ENCODE measurements at regions not wholly inside any gene's neighbourhood (a gene's known extent, or its start where the extent isn't known, plus 50 kb on each side); places are given as distances from the start of the nearest gene placed in this dataset.

DNA sequence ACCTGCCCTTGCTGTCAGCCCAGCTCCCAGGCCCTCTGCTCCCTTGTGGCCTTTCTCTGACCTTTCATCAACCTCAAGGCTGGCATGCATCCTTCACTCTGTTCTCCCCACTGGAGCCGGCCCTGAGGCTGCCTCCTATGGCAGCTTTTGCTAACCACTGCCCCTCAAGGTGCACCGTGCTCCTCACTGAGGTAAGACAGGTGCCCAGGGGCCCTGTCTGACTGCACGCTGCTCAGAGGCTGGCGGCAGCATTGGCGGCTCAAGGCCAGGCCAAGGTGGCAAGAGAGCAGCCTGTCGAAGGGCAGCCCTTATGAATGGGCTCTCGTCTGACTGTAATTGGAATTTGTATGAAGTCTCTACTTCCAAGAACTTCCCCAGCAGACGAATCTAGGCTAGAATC is 172.6 kb downstream of the ZNF248 start:
- no peak for DNase-seq
- no peaks in the 10 kb centered on the region for H3K27me3 ChIP-seq
- intact Hi-C loops (cut with DNase I): no loop called here
- no peak for TF ChIP-seq POLR2A (IDR thresholded peaks at IDR 0.05)
- TF ChIP-seq, protein P1, sequence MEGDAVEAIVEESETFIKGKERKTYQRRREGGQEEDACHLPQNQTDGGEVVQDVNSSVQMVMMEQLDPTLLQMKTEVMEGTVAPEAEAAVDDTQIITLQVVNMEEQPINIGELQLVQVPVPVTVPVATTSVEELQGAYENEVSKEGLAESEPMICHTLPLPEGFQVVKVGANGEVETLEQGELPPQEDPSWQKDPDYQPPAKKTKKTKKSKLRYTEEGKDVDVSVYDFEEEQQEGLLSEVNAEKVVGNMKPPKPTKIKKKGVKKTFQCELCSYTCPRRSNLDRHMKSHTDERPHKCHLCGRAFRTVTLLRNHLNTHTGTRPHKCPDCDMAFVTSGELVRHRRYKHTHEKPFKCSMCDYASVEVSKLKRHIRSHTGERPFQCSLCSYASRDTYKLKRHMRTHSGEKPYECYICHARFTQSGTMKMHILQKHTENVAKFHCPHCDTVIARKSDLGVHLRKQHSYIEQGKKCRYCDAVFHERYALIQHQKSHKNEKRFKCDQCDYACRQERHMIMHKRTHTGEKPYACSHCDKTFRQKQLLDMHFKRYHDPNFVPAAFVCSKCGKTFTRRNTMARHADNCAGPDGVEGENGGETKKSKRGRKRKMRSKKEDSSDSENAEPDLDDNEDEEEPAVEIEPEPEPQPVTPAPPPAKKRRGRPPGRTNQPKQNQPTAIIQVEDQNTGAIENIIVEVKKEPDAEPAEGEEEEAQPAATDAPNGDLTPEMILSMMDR (IDR thresholded peaks at IDR 0.05): no peak
- 22 to 59% methylated on average over 3 of the region's 8 CpGs for WGBS, 2 donors
- H3K27ac ChIP-seq: no peak overlapping the region
- no peaks in the 10 kb centered on the region for H3K36me3 ChIP-seq
- no peaks in the 10 kb centered on the region for H3K4me1 ChIP-seq
- H3K4me3 ChIP-seq: no peak overlapping the region
- H3K9me3 ChIP-seq: peaks cover 0 to 70% (median 25%) of the 10 kb centered on the region in 3 donors

DNA sequence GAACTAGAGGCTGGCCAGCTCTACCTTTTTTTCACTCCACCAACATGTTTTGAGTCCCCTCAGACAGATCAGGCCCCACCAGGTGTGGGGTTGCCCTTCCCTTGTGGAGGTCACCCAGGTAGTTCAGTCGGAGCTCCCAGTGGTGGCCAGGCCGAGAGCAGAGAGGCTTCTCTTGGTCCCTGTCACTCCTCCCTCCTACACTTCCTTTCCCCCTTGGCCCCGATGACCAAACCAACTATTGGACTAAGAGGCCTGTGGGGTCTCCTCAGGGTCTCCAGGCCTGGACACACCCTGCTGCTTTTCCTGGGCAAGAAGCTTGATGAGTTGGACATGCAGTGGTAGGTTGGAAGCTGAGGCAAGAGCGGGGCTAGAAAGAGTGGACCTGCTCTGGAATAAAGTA is 174.8 kb downstream of the ZNF248 start:
- DNase-seq: no peak
- H3K27me3 ChIP-seq: no peaks in the 10 kb centered on the region
- WGBS, 2 donors: 83 to 89% methylated on average over 1 to 4 of the region's 4 CpGs
- intact Hi-C loops (cut with DNase I): no loop called here
- no peak overlapping the region for H3K4me3 ChIP-seq
- peaks cover 0 to 78% (median 31%) of the 10 kb centered on the region in 3 donors for H3K9me3 ChIP-seq
- no peaks in the 10 kb centered on the region for H3K4me1 ChIP-seq
- no peak overlapping the region for H3K27ac ChIP-seq
- TF ChIP-seq POLR2A (IDR thresholded peaks at IDR 0.05): no peak
- TF ChIP-seq, protein P1 (IDR thresholded peaks at IDR 0.05): no peak
- H3K36me3 ChIP-seq: no peaks in the 10 kb centered on the region

DNA sequence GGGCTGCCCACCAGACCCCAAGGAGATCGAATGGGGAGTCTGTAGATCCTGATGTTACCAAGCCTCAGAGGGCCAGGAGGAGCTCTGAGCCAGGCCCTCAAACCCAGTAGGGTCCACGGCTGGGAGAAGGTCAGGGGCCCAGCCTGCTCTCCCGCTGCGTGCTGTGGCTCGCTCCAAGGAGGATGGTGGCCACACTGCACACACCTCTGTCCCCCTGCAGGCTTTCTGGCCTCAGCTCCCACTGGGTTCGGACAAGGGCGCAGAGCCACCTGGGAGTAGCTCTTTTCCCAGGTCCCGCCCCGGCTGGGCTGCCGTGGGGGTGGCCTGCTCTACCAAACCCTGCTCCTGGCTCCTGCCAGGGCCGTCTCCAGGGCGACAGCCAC is 175.8 kb downstream of the ZNF248 start:
- WGBS, 2 donors: 64 to 83% methylated on average over 3 to 5 of the region's 12 CpGs
- H3K27ac ChIP-seq: no peak overlapping the region
- H3K27me3 ChIP-seq: no peaks in the 10 kb centered on the region
- no peak for TF ChIP-seq POLR2A (IDR thresholded peaks at IDR 0.05)
- TF ChIP-seq, protein P1 (IDR thresholded peaks at IDR 0.05): no peak
- DNase-seq: no peak
- intact Hi-C loops (cut with DNase I): no loop called here
- no peaks in the 10 kb centered on the region for H3K36me3 ChIP-seq
- peaks cover 0 to 68% (median 27%) of the 10 kb centered on the region in 3 donors for H3K9me3 ChIP-seq
- H3K4me3 ChIP-seq: no peak overlapping the region
- H3K4me1 ChIP-seq: no peaks in the 10 kb centered on the region

DNA sequence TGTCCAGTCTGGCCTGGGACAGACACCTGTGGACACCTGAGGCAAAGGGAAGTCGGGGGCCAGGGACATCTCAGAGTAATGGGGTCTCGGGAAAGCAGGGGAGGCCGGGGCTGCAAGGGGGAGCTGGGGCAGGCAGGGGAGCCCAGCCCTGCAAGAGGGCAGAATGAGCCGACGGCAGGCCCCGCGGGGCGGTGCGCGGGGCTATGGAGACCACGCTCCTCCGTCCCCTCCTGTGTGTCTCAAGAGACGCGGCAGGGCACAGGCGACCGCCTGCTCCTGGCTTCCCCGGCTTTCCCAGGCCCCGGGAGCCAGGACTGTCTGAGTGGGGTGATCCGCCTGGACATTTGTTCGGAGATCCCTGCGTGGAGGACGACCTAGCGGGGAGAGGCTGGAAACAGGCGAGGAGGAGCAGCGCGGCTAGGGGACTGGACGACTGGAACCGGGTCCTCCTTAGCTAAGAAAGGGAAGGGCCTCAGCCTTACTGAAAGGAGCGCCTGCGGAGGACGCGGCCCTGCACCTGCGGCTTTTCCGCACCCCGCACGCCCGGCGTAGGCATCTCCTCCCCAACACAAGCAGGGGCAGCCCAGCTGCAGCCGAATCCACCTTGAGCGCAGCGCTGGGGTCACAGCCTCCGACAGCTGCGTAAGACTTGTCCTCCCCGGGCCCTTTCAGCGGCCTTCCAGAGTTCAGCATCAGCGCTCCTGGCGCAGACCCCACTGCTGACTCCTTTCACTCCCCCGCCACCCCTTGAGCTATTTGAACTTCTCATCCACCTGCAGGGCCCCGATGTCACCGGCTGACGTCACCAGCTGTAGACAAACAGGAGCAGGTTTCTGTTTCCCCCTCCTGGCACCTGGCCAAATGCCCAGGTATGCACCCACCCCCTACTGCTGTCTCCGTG is 176.4 kb downstream of the ZNF248 start:
- Histone ChIP-seq H3K9me3 (peaks cover 0 to 61% (median 24%) of the 10 kb centered on the region in 3 donors), H3K36me3 (no peaks in the 10 kb centered on the region), H3K27me3 (no peaks in the 10 kb centered on the region), H3K4me3 (no peak overlapping the region), H3K4me1 (no peaks in the 10 kb centered on the region), H3K27ac (no peak overlapping the region)
- TF ChIP-seq, protein P1 (IDR thresholded peaks at IDR 0.05): no peak
- 85 to 90% methylated on average over 22 to 31 of the region's 52 CpGs for WGBS, 2 donors
- intact Hi-C loops (cut with DNase I): no loop called here
- no peak for DNase-seq

DNA sequence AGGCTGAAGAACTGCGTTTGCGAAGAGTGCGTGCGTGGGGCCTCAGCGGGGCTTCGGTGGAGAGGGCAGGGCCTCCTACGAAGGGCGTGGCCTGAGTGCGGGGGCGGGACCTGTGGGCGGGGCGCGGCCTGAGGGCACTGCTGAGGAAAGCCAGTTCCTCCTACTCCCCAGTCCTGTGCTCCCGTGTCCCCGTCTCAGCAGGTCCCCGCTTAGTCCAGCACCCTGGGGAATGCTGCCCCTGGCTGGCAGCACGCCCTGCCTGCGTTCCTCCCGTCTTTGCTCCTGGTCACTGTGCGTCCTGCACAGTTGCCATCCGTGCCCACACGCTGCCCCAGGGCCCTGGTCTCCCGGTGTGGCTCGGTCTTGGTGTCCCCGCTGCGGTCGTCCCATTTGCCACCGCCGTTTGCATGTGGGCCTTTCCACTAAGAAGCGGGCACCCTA is 177.1 kb downstream of the ZNF248 start:
- no peaks in the 10 kb centered on the region for H3K36me3 ChIP-seq
- no peak overlapping the region for H3K27ac ChIP-seq
- H3K9me3 ChIP-seq: peaks cover 0 to 55% (median 24%) of the 10 kb centered on the region in 3 donors
- TF ChIP-seq, protein P1 (IDR thresholded peaks at IDR 0.05): no peak
- TF ChIP-seq POLR2A (IDR thresholded peaks at IDR 0.05): no peak
- WGBS, 2 donors: 86 to 89% methylated on average over 13 to 18 of the region's 30 CpGs
- no peaks in the 10 kb centered on the region for H3K4me1 ChIP-seq
- no peak for DNase-seq
- no peaks in the 10 kb centered on the region for H3K27me3 ChIP-seq
- H3K4me3 ChIP-seq: no peak overlapping the region
- intact Hi-C loops (cut with DNase I): no loop called here
